Heart left ventricle (tissue), 16 donors: ENCODE measurements at regions not wholly inside any gene's neighbourhood (a gene's known extent, or its start where the extent isn't known, plus 50 kb on each side); places are given as distances from the start of the nearest gene placed in this dataset.

ENCODE experiments used
- ATAC-seq, 4 donors: fragments of 200-7000 bp; cut with Tn5 transposase; one replicate each; pipeline ENCODE4 v1.9.1; 2020 to 2022; ENCODE audit warnings: moderate library complexity in 4 of 4, mild to moderate bottlenecking in 3 of 4, moderate number of reproducible peaks in 1 of 4
- DNase-seq, 5 donors: peaks; one replicate each; pipeline ENCODE4 v3.0.0-alpha.2; 2020
- H3K27ac ChIP-seq, 12 donors: fragments of 200-600 bp; sonication (generic) in 4 of 12; one replicate each; pipeline versions ENCODE4 v1.5.0 to v1.8.0; 2016 to 2022; ENCODE audit warnings: mild to moderate bottlenecking in 2 of 12
- H3K27me3 ChIP-seq, 9 donors: fragments of 200-600 bp; sonication (generic) in 2 of 9; one replicate each; pipeline versions ENCODE4 v1.5.1 to v1.8.0; 2016 to 2022; ENCODE audit warnings: mild to moderate bottlenecking in 3 of 9
- H3K36me3 ChIP-seq, 9 donors: fragments of 200-600 bp; sonication (generic) in 2 of 9; one replicate each; pipeline versions ENCODE4 v1.5.0 to v1.8.0; 2018 to 2022; ENCODE audit warnings: mild to moderate bottlenecking in 2 of 9
- H3K4me1 ChIP-seq, 12 donors: fragments of 200-600 bp; sonication (generic) in 4 of 12; one replicate each; pipeline versions ENCODE4 v1.5.0 to v1.8.0; 2016 to 2022; ENCODE audit warnings: mild to moderate bottlenecking in 3 of 12
- H3K4me3 ChIP-seq, 12 donors: fragments of 200-600 bp; sonication (generic) in 4 of 12; one replicate each; pipeline versions ENCODE4 v1.5.0 to v1.8.0; 2017 to 2022; ENCODE audit warnings: mild to moderate bottlenecking in 9 of 12, moderate library complexity in 4 of 12
- H3K9me3 ChIP-seq, 12 donors: fragments of 200-600 bp; sonication (generic) in 4 of 12; one replicate each; pipeline versions ENCODE4 v1.5.0 to v1.8.0; 2016 to 2022; ENCODE audit warnings: mild to moderate bottlenecking in 1 of 12
- POLR2A ChIP-seq, 2 donors: fragments of 450-650 bp; IDR thresholded peaks; one replicate each; pipeline ENCODE4 v1.6.1; 2017; ENCODE audit warnings: antibody characterized with exemption in 2 of 2, mild to moderate bottlenecking in 2 of 2, moderate library complexity in 2 of 2
- WGBS, 4 donors: extraction: QIAGEN DNeasy Blood & Tissue Kit in 2 of 4; methylation state at CpG; one replicate each; pipeline versions ENCODE4 v1.1.5 to v1.1.7; 2013 to 2018; 5-methylcytosine and 5-hydroxymethylcytosine counted together
- intact Hi-C, 10 donors: fragments of 100-400 bp; cut with DNase I; formaldehyde crosslinking; loops; one replicate each; pipeline versions ENCODE4 v1.11.1 to v1.14.2; 2022
- TF ChIP-seq, protein P1 (sequence below), 12 donors: fragments of 200-600 bp; sonication (generic) in 4 of 12; IDR thresholded peaks; one replicate each; pipeline versions ENCODE4 v1.5.0 to v1.8.0; 2018 to 2022; ENCODE audit warnings: antibody characterized with exemption in 12 of 12, mild to moderate bottlenecking in 5 of 12
- donor health status: ischemic (EF 13 %, LVEDD 7.1; RV severe dilation, severe dysfunction).
- donor health status: healthy with polysubstance abuse.
- donor health status: DM: no; HTN: yes; CAD: no.
- donor health status: DM: no; HTN: no; CAD: no.
- donor health status: ischemic (EF 25% LVEDD 6.9; RV normal size, moderate dysfunction).
- donor health status: ischemic (EF 25% LVEDD 5.7; RV mildly dilated, moderate dysfunction).
- donor health status: healthy.
- donor health status: DM: yes; HTN: yes; CAD: no.
- donor health status: ischemic (EF 35%, LVEDD 5.7; RV mildly dilated, moderate dysfunction).
- donor health status: nonischemic (EF 11% LVEDD 7.7; RV severe dilation, severe dysfunction).
- donor health status: DM: yes; HTN: yes; CAD: no.
- donor health status: PGD.
- donor health status: ischemic (EF 29% LVEDD 5.4; RV normal size, mild dysfunction).
- donor health status: nonischemic (EF 23%, LVEDD 6.1; RV moderate dilation, normal function).

DNA sequence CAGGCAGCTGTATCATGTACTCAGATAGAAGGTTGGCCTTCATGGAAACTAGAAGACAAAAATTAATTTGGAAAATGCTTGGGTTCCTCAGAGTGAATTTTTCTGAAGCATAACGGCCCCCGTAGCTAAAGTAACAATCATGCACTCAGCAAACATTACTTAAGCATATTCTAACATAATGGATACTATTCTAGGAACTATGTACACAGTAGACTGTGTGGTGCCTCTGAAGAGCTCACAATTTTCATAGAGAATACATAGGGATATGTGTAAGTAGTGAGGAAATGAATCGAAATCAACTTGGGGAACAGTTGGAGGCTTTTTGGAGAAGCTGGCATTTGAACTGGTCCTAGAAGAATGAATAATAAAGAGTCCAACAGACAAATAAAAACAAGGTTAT is 1045.0 kb downstream of the GLUD2 start:
- Histone ChIP-seq H3K4me3 (no peak overlapping the region), H3K27ac (no peak overlapping the region), H3K36me3 (no peaks in the 10 kb centered on the region), H3K27me3 (no peaks in the 10 kb centered on the region), H3K4me1 (no peaks in the 10 kb centered on the region), H3K9me3 (peaks cover 0 to 5% (median 0%) of the 10 kb centered on the region in 12 donors)
- ATAC-seq (no peak), DNase-seq (no peak)
- no peak for TF ChIP-seq POLR2A (IDR thresholded peaks at IDR 0.05)
- TF ChIP-seq, protein P1, sequence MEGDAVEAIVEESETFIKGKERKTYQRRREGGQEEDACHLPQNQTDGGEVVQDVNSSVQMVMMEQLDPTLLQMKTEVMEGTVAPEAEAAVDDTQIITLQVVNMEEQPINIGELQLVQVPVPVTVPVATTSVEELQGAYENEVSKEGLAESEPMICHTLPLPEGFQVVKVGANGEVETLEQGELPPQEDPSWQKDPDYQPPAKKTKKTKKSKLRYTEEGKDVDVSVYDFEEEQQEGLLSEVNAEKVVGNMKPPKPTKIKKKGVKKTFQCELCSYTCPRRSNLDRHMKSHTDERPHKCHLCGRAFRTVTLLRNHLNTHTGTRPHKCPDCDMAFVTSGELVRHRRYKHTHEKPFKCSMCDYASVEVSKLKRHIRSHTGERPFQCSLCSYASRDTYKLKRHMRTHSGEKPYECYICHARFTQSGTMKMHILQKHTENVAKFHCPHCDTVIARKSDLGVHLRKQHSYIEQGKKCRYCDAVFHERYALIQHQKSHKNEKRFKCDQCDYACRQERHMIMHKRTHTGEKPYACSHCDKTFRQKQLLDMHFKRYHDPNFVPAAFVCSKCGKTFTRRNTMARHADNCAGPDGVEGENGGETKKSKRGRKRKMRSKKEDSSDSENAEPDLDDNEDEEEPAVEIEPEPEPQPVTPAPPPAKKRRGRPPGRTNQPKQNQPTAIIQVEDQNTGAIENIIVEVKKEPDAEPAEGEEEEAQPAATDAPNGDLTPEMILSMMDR (IDR thresholded peaks at IDR 0.05), result no peak
- intact Hi-C loops, result no loop called here
- WGBS, 4 donors, result 66 to 77% (median 77%) methylated on average over 3 of the region's 3 CpGs

GRCh38 chrX:122092978-122093377 is 1045.6 kb downstream of the GLUD2 start:
- no peak for TF ChIP-seq POLR2A (IDR thresholded peaks at IDR 0.05)
- TF ChIP-seq, protein P1 (IDR thresholded peaks at IDR 0.05), result peak in 2 of 12 donors; percentile 29 to 37
- DNase-seq (no peak), ATAC-seq (no peak)
- no peaks in the 10 kb centered on the region for H3K36me3 ChIP-seq
- no peak overlapping the region for H3K4me3 ChIP-seq
- peaks cover 0 to 11% (median 0%) of the 10 kb centered on the region in 12 donors for H3K9me3 ChIP-seq
- no peaks in the 10 kb centered on the region for H3K27me3 ChIP-seq
- intact Hi-C loops, result no loop called here
- H3K27ac ChIP-seq, result no peak overlapping the region
- H3K4me1 ChIP-seq, result no peaks in the 10 kb centered on the region
- WGBS, 4 donors, result 68 to 85% (median 76%) methylated on average over 2 of the region's 2 CpGs

DNA sequence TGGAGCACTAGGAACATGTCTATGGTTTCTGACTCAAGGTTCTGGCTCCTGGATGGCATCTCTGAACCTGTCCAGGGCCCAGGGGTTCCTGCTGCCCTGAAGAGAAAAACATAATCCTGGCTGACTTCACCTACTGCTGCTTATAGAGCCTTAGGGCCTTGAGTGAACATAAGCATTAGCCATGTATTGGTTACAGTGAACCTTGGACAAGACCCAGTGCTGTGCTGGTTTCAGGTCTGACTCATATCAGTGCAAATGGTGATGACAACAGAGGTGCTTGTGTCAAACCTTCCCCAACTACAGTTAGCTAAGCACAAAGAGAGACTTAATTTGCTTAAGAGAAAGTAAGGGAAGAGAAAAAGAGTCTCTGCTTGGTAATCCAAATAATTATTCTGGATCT is 1047.2 kb downstream of the GLUD2 start:
- no peaks in the 10 kb centered on the region for H3K27me3 ChIP-seq
- ATAC-seq (no peak), DNase-seq (no peak)
- intact Hi-C loops, result no loop called here
- peaks cover 0 to 13% (median 0%) of the 10 kb centered on the region in 12 donors for H3K9me3 ChIP-seq
- H3K36me3 ChIP-seq, result no peaks in the 10 kb centered on the region
- H3K4me3 ChIP-seq, result no peak overlapping the region
- TF ChIP-seq, protein P1 (IDR thresholded peaks at IDR 0.05), result no peak
- no peak for TF ChIP-seq POLR2A (IDR thresholded peaks at IDR 0.05)
- H3K4me1 ChIP-seq, result no peaks in the 10 kb centered on the region
- H3K27ac ChIP-seq, result no peak overlapping the region

DNA sequence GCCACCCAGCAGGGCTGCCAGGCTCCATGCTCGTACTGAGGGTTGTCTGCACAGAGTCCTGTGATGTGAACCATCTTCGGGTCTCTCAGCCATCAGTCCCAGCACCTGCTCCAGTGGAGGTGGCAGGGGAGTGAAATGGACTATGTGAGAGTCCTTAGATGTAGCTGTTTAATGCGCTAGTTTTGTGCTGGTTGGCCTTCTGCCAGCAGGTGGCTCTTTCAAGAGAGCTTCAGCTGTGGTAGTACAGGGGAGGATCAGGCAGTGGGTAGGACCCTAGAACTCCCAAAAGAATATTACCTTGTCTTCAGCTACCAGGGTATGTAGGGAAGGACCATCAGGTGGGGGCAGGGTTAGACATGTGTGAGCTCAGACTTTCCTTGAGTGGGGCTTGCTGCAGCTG is 1066.0 kb downstream of the GLUD2 start:
- Histone ChIP-seq H3K9me3 (peaks cover 0 to 10% (median 0%) of the 10 kb centered on the region in 12 donors), H3K27ac (no peak overlapping the region), H3K27me3 (no peaks in the 10 kb centered on the region), H3K4me3 (no peak overlapping the region), H3K36me3 (no peaks in the 10 kb centered on the region), H3K4me1 (no peaks in the 10 kb centered on the region)
- intact Hi-C loops, result no loop called here
- 65 to 85% (median 75%) methylated on average over 3 of the region's 3 CpGs for WGBS, 4 donors
- DNase-seq (no peak), ATAC-seq (no peak)
- TF ChIP-seq, protein P1 (IDR thresholded peaks at IDR 0.05), result no peak
- TF ChIP-seq POLR2A (IDR thresholded peaks at IDR 0.05), result no peak
